ENCODE measurements at regions not wholly inside any gene's neighbourhood (a gene's known extent, or its start where the extent isn't known, plus 50 kb on each side); places are given as distances from the start of the nearest gene placed in this dataset.

DNA sequence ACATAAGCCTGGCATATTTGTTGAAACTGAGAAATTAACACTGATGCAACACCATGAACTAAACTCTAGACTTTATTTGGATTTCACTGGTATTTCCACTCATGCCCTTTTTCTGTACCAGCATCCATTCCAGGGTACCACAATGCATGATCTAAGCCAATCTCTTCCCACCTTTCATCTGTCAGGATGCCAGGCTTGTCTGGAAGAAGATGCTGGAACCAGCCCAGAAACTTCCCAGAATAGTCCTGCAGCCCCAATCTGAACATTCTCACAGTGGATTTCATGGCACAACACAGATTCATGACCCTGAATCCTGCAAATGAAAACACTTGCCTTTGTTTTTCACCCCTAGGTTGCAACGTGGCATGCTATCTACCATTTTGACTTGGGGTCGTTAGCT is 189.3 kb upstream of the LHX5 start:
- H3K36me3 ChIP-seq (ENCODE audit: insufficient read depth, low read length) = no peaks in the 10 kb centered on the region
- no peak for ATAC-seq (ENCODE audit: poor library complexity)
- Mint-ChIP-seq H3K27ac (no peak overlapping the region), H3K36me3 (ENCODE audit: low read depth) (no peaks in the 10 kb centered on the region), H3K4me3 (no peak overlapping the region), H3K9me3 (peaks cover 6% of the 10 kb centered on the region), H3K4me1 (ENCODE audit: low read depth) (no peaks in the 10 kb centered on the region), H3K27me3 (peaks cover 17% of the 10 kb centered on the region)
- intact Hi-C loops (cut with DNase I, micrococcal nuclease) = no loop called here
- H3K4me3 ChIP-seq (ENCODE audit: low read length) = no peak overlapping the region
- ChIA-PET CTCF (no interaction called here), POLR2A (no interaction called here)
- no peak overlapping the region for H3K27ac ChIP-seq (ENCODE audit: low read depth in 1 of 2, low read length in 2 of 2)
- H3K4me1 ChIP-seq (ENCODE audit: insufficient read depth, low read length) = no peaks in the 10 kb centered on the region
- no peak for DNase-seq
- no peak for TF ChIP-seq CTCF (IDR thresholded peaks at IDR 0.05)
- H3K27me3 ChIP-seq (ENCODE audit: control insufficient read depth in 1 of 2, insufficient read depth in 2 of 2, low read length in 2 of 2) = no peaks in the 10 kb centered on the region
- H3K9me3 ChIP-seq (ENCODE audit: control insufficient read depth in 1 of 2, insufficient read depth in 1 of 2, low read length in 2 of 2) = peaks cover 0 to 3% of the 10 kb centered on the region in 2 experiments

- no peak overlapping the region for H3K4me3 Mint-ChIP-seq
- Histone ChIP-seq H3K27ac (ENCODE audit: low read depth in 1 of 2, low read length in 2 of 2) (no peak overlapping the region), H3K27me3 (ENCODE audit: control insufficient read depth in 1 of 2, insufficient read depth in 2 of 2, low read length in 2 of 2) (no peaks in the 10 kb centered on the region), H3K9me3 (ENCODE audit: control insufficient read depth in 1 of 2, insufficient read depth in 1 of 2, low read length in 2 of 2) (peaks cover 0 to 3% of the 10 kb centered on the region in 2 experiments), H3K36me3 (ENCODE audit: insufficient read depth, low read length) (no peaks in the 10 kb centered on the region), H3K4me3 (ENCODE audit: low read length) (no peak overlapping the region), H3K4me1 (ENCODE audit: insufficient read depth, low read length) (no peaks in the 10 kb centered on the region)
- no peaks in the 10 kb centered on the region for H3K4me1 Mint-ChIP-seq (ENCODE audit: low read depth)
- ChIA-PET POLR2A (no interaction called here), CTCF (no interaction called here)
- H3K9me3 Mint-ChIP-seq = peaks cover 9% of the 10 kb centered on the region
- DNase-seq (no peak), ATAC-seq (ENCODE audit: poor library complexity) (no peak)
- no peak for TF ChIP-seq CTCF (IDR thresholded peaks at IDR 0.05)
- intact Hi-C loops (cut with DNase I, micrococcal nuclease) = no loop called here
- no peak overlapping the region for H3K27ac Mint-ChIP-seq
- no peaks in the 10 kb centered on the region for H3K36me3 Mint-ChIP-seq (ENCODE audit: low read depth)
- H3K27me3 Mint-ChIP-seq = peaks cover 9% of the 10 kb centered on the region
Observed at GRCh38 chr12:113659416-113659815, 187.7 kb upstream of the LHX5 start.

DNA sequence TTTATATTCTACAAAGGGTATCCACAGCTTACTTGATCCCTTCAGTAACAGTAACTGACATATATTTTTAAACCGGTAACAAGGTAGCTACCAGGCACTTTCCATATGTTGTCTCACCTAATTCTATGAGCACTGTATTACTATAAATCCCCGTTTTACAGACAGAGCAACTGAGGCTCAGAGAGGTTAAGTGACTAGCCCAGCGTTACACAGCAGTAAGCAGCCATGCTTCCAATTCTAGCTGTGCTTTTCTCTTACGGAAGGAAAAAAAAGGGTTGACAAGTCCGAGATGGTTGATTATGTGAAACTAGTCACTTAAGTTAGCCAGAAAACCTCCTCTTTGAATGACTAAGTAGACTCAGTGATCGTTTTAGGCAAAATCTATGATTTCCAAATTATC is 187.3 kb upstream of the LHX5 start:
- Mint-ChIP-seq H3K36me3 (ENCODE audit: low read depth) (no peaks in the 10 kb centered on the region), H3K27me3 (peaks cover 9% of the 10 kb centered on the region), H3K9me3 (peaks cover 9% of the 10 kb centered on the region), H3K4me3 (no peak overlapping the region), H3K4me1 (ENCODE audit: low read depth) (no peaks in the 10 kb centered on the region), H3K27ac (no peak overlapping the region)
- ATAC-seq (ENCODE audit: poor library complexity) (no peak), DNase-seq (no peak)
- CTCF ChIA-PET = no interaction called here
- H3K27me3 ChIP-seq (ENCODE audit: control insufficient read depth in 1 of 2, insufficient read depth in 2 of 2, low read length in 2 of 2) = no peaks in the 10 kb centered on the region
- TF ChIP-seq CTCF (IDR thresholded peaks at IDR 0.05) = no peak
- no peak overlapping the region for H3K4me3 ChIP-seq (ENCODE audit: low read length)
- intact Hi-C loops (cut with DNase I, micrococcal nuclease) = no loop called here
- no peaks in the 10 kb centered on the region for H3K4me1 ChIP-seq (ENCODE audit: insufficient read depth, low read length)
- POLR2A ChIA-PET = no interaction called here
- H3K27ac ChIP-seq (ENCODE audit: low read depth in 1 of 2, low read length in 2 of 2) = no peak overlapping the region
- no peaks in the 10 kb centered on the region for H3K36me3 ChIP-seq (ENCODE audit: insufficient read depth, low read length)
- H3K9me3 ChIP-seq (ENCODE audit: control insufficient read depth in 1 of 2, insufficient read depth in 1 of 2, low read length in 2 of 2) = peaks cover 0 to 3% of the 10 kb centered on the region in 2 experiments
